Muscle layer of colon (tissue), 2 donors: ENCODE measurements at regions not wholly inside any gene's neighbourhood (a gene's known extent, or its start where the extent isn't known, plus 50 kb on each side); places are given as distances from the start of the nearest gene placed in this dataset.

Source experiments
- H3K27ac ChIP-seq: one replicate; pipeline ENCODE4 v1.7.0; 2013; ENCODE audit warnings: low read depth, mild to moderate bottlenecking, low read length, moderate library complexity
- H3K27me3 ChIP-seq, 2 donors: one replicate each; pipeline ENCODE4 v1.7.0; 2013; ENCODE audit warnings: low read length in 2 of 2, mild to moderate bottlenecking in 2 of 2; ENCODE audit not compliant: insufficient read depth in 2 of 2, control insufficient read depth in 1 of 2
- H3K36me3 ChIP-seq: one replicate; pipeline ENCODE4 v1.7.0; 2013; ENCODE audit warnings: mild to moderate bottlenecking, low read length; ENCODE audit not compliant: insufficient read depth
- H3K4me1 ChIP-seq: one replicate; pipeline ENCODE4 v1.7.0; 2013; ENCODE audit warnings: mild to moderate bottlenecking, low read length; ENCODE audit not compliant: insufficient read depth
- H3K4me3 ChIP-seq, 2 donors: one replicate each; pipeline ENCODE4 v1.7.0; 2013; ENCODE audit warnings: low read length in 2 of 2, low read depth in 1 of 2, mild to moderate bottlenecking in 1 of 2, moderate library complexity in 1 of 2
- H3K9ac ChIP-seq: one replicate; pipeline ENCODE4 v1.7.0; 2013; ENCODE audit warnings: low read length
- H3K9me3 ChIP-seq: one replicate; pipeline ENCODE4 v1.7.0; 2013; ENCODE audit warnings: mild to moderate bottlenecking, low read length
- donor health status: abdominal sarcoma.
- donor health status: Adenocarcinoma of cecum.

- Histone ChIP-seq H3K27me3 (no peaks in the 10 kb centered on the region), H3K9ac (no peak overlapping the region), H3K4me3 (no peak overlapping the region), H3K36me3 (no peaks in the 10 kb centered on the region), H3K4me1 (no peaks in the 10 kb centered on the region), H3K9me3 (no peaks in the 10 kb centered on the region), H3K27ac (no peak overlapping the region)
Measured at GRCh38 chr5:112112346-112112745, 306.7 kb downstream of the EPB41L4A start.

- H3K36me3 ChIP-seq: no peaks in the 10 kb centered on the region
- no peak overlapping the region for H3K27ac ChIP-seq
- no peak overlapping the region for H3K4me3 ChIP-seq
- H3K27me3 ChIP-seq: no peaks in the 10 kb centered on the region
- H3K9ac ChIP-seq: no peak overlapping the region
- H3K9me3 ChIP-seq: no peaks in the 10 kb centered on the region
- no peaks in the 10 kb centered on the region for H3K4me1 ChIP-seq
Measured at GRCh38 chr5:112109331-112110007, 309.6 kb downstream of the EPB41L4A start.

GRCh38 chr5:112106878-112107277 is 312.2 kb downstream of the EPB41L4A start:
- Histone ChIP-seq H3K9ac (no peak overlapping the region), H3K4me3 (no peak overlapping the region), H3K36me3 (no peaks in the 10 kb centered on the region), H3K27ac (no peak overlapping the region), H3K4me1 (no peaks in the 10 kb centered on the region), H3K27me3 (no peaks in the 10 kb centered on the region), H3K9me3 (no peaks in the 10 kb centered on the region)

GRCh38 chr5:112097768-112098167 is 321.3 kb downstream of the EPB41L4A start:
- Histone ChIP-seq H3K9ac (no peak overlapping the region), H3K4me1 (no peaks in the 10 kb centered on the region), H3K9me3 (no peaks in the 10 kb centered on the region), H3K27ac (no peak overlapping the region), H3K36me3 (no peaks in the 10 kb centered on the region), H3K27me3 (no peaks in the 10 kb centered on the region), H3K4me3 (no peak overlapping the region)

GRCh38 chr5:112087222-112087621 is 330.2 kb upstream of the NREP start:
- Histone ChIP-seq H3K36me3 (no peaks in the 10 kb centered on the region), H3K27me3 (no peaks in the 10 kb centered on the region), H3K27ac (no peak overlapping the region), H3K9ac (no peak overlapping the region), H3K4me3 (no peak overlapping the region), H3K9me3 (no peaks in the 10 kb centered on the region), H3K4me1 (no peaks in the 10 kb centered on the region)

GRCh38 chr5:112086740-112087139 is 329.7 kb upstream of the NREP start:
- Histone ChIP-seq H3K27ac (no peak overlapping the region), H3K9me3 (no peaks in the 10 kb centered on the region), H3K4me1 (no peaks in the 10 kb centered on the region), H3K27me3 (no peaks in the 10 kb centered on the region), H3K4me3 (no peak overlapping the region), H3K36me3 (no peaks in the 10 kb centered on the region), H3K9ac (no peak overlapping the region)

GRCh38 chr5:112084149-112084548 is 327.2 kb upstream of the NREP start:
- Histone ChIP-seq H3K9me3 (no peaks in the 10 kb centered on the region), H3K4me1 (no peaks in the 10 kb centered on the region), H3K27ac (no peak overlapping the region), H3K27me3 (no peaks in the 10 kb centered on the region), H3K4me3 (no peak overlapping the region), H3K36me3 (no peaks in the 10 kb centered on the region), H3K9ac (no peak overlapping the region)

GRCh38 chr5:112083623-112084022 is 326.6 kb upstream of the NREP start:
- no peaks in the 10 kb centered on the region for H3K9me3 ChIP-seq
- H3K9ac ChIP-seq: no peak overlapping the region
- no peaks in the 10 kb centered on the region for H3K27me3 ChIP-seq
- no peak overlapping the region for H3K4me3 ChIP-seq
- no peaks in the 10 kb centered on the region for H3K4me1 ChIP-seq
- no peaks in the 10 kb centered on the region for H3K36me3 ChIP-seq
- no peak overlapping the region for H3K27ac ChIP-seq

GRCh38 chr5:112077180-112077579 is 320.2 kb upstream of the NREP start:
- H3K36me3 ChIP-seq: no peaks in the 10 kb centered on the region
- no peaks in the 10 kb centered on the region for H3K4me1 ChIP-seq
- H3K27ac ChIP-seq: no peak overlapping the region

GRCh38 chr5:112070022-112070421 is 313.0 kb upstream of the NREP start:
- Histone ChIP-seq H3K9me3 (no peaks in the 10 kb centered on the region), H3K4me3 (no peak overlapping the region), H3K9ac (no peak overlapping the region), H3K27ac (no peak overlapping the region), H3K36me3 (no peaks in the 10 kb centered on the region), H3K4me1 (no peaks in the 10 kb centered on the region), H3K27me3 (no peaks in the 10 kb centered on the region)

More at GRCh38 chr5:112077180-112077579, 320.2 kb upstream of the NREP start:
- Histone ChIP-seq H3K27me3 (no peaks in the 10 kb centered on the region), H3K9me3 (no peaks in the 10 kb centered on the region), H3K9ac (no peak overlapping the region), H3K4me3 (no peak overlapping the region)

- no peak overlapping the region for H3K9ac ChIP-seq
- no peak overlapping the region for H3K4me3 ChIP-seq
- no peaks in the 10 kb centered on the region for H3K4me1 ChIP-seq
- no peaks in the 10 kb centered on the region for H3K9me3 ChIP-seq
- no peaks in the 10 kb centered on the region for H3K27me3 ChIP-seq
- no peak overlapping the region for H3K27ac ChIP-seq
- no peaks in the 10 kb centered on the region for H3K36me3 ChIP-seq
Measured at GRCh38 chr5:112069329-112069728, 312.3 kb upstream of the NREP start.

GRCh38 chr5:112068593-112068992 is 311.6 kb upstream of the NREP start:
- no peaks in the 10 kb centered on the region for H3K27me3 ChIP-seq
- H3K36me3 ChIP-seq: no peaks in the 10 kb centered on the region

More at GRCh38 chr5:112068593-112068992, 311.6 kb upstream of the NREP start:
- no peaks in the 10 kb centered on the region for H3K9me3 ChIP-seq
- H3K4me1 ChIP-seq: no peaks in the 10 kb centered on the region
- H3K4me3 ChIP-seq: no peak overlapping the region
- no peak overlapping the region for H3K27ac ChIP-seq
- H3K9ac ChIP-seq: no peak overlapping the region
